Neural crest cell (in vitro differentiated cells): ENCODE measurements at regions not wholly inside any gene's neighbourhood (a gene's known extent, or its start where the extent isn't known, plus 50 kb on each side); places are given as distances from the start of the nearest gene placed in this dataset.

ENCODE experiments used
- DNase-seq: peaks from one replicate; pipeline ENCODE4 v3.0.0; 2021; ENCODE audit warnings: low read depth, mixed read lengths, low spot score
- H3K27ac Mint-ChIP-seq: one replicate; pipeline ENCODE4 v1.8.0; 2021; ENCODE audit warnings: mild to moderate bottlenecking, mixed read lengths; ENCODE audit not compliant: unreplicated experiment
- H3K27me3 Mint-ChIP-seq: 2 replicates; pipeline ENCODE4 v1.8.0; 2021; ENCODE audit warnings: low read depth, mild to moderate bottlenecking, mixed read lengths
- H3K36me3 Mint-ChIP-seq: 2 replicates; pipeline ENCODE4 v1.8.0; 2021; ENCODE audit warnings: low read depth, mild to moderate bottlenecking, mixed read lengths
- H3K4me1 Mint-ChIP-seq: 2 replicates; pipeline ENCODE4 v1.8.0; 2021; ENCODE audit warnings: mixed read lengths
- H3K4me3 Mint-ChIP-seq: one replicate; pipeline ENCODE4 v1.8.0; 2021; ENCODE audit warnings: mild to moderate bottlenecking, mixed read lengths
- H3K9me3 Mint-ChIP-seq: 2 replicates; pipeline ENCODE4 v1.8.0; 2021; ENCODE audit warnings: mixed read lengths
- CTCF ChIP-seq: fragments of 200-600 bp; sonication (generic); conservative IDR thresholded peaks from 2 replicates; pipeline ENCODE4 v1.5.0; 2021; ENCODE audit warnings: antibody characterized with exemption, mild to moderate bottlenecking

GRCh38 chr2:204060841-204061240 lies 124.3 kb downstream of the ICOS start:
- Mint-ChIP-seq H3K27me3 (no peaks in the 10 kb centered on the region), H3K4me3 (no peak overlapping the region), H3K27ac (no peak overlapping the region), H3K36me3 (no peaks in the 10 kb centered on the region), H3K4me1 (no peaks in the 10 kb centered on the region), H3K9me3 (no peaks in the 10 kb centered on the region)
- no peak for TF ChIP-seq CTCF
- no peak for DNase-seq

- no peak for DNase-seq
- Mint-ChIP-seq H3K4me3 (no peak overlapping the region), H3K36me3 (no peaks in the 10 kb centered on the region), H3K9me3 (no peaks in the 10 kb centered on the region), H3K27ac (no peak overlapping the region), H3K4me1 (no peaks in the 10 kb centered on the region), H3K27me3 (no peaks in the 10 kb centered on the region)
- TF ChIP-seq CTCF: no peak
Observed at GRCh38 chr2:204061241-204061640, 124.7 kb downstream of the ICOS start.

GRCh38 chr2:204064119-204064518 lies 127.6 kb downstream of the ICOS start:
- H3K4me3 Mint-ChIP-seq: no peak overlapping the region
- no peaks in the 10 kb centered on the region for H3K9me3 Mint-ChIP-seq
- no peak overlapping the region for H3K27ac Mint-ChIP-seq
- no peaks in the 10 kb centered on the region for H3K4me1 Mint-ChIP-seq
- no peak for TF ChIP-seq CTCF
- no peak for DNase-seq
- no peaks in the 10 kb centered on the region for H3K27me3 Mint-ChIP-seq
- H3K36me3 Mint-ChIP-seq: no peaks in the 10 kb centered on the region

- Mint-ChIP-seq H3K27me3 (no peaks in the 10 kb centered on the region), H3K36me3 (no peaks in the 10 kb centered on the region), H3K4me1 (no peaks in the 10 kb centered on the region), H3K4me3 (no peak overlapping the region), H3K27ac (no peak overlapping the region), H3K9me3 (no peaks in the 10 kb centered on the region)
- DNase-seq: no peak
- TF ChIP-seq CTCF: no peak
Observed at GRCh38 chr2:204065566-204065965, 129.0 kb downstream of the ICOS start.

- TF ChIP-seq CTCF: no peak
- no peak overlapping the region for H3K27ac Mint-ChIP-seq
- H3K9me3 Mint-ChIP-seq: no peaks in the 10 kb centered on the region
- no peaks in the 10 kb centered on the region for H3K4me1 Mint-ChIP-seq
- H3K27me3 Mint-ChIP-seq: no peaks in the 10 kb centered on the region
- H3K36me3 Mint-ChIP-seq: no peaks in the 10 kb centered on the region
- no peak for DNase-seq
- H3K4me3 Mint-ChIP-seq: no peak overlapping the region
Observed at GRCh38 chr2:204066051-204066450, 129.5 kb downstream of the ICOS start.

- Mint-ChIP-seq H3K27ac (no peak overlapping the region), H3K9me3 (no peaks in the 10 kb centered on the region), H3K4me3 (no peak overlapping the region), H3K36me3 (no peaks in the 10 kb centered on the region), H3K4me1 (no peaks in the 10 kb centered on the region), H3K27me3 (no peaks in the 10 kb centered on the region)
- TF ChIP-seq CTCF: no peak
- no peak for DNase-seq
Observed at GRCh38 chr2:204069804-204070203, 133.2 kb downstream of the ICOS start.
